HTR-8/SVneo (cell line): ENCODE measurements at regions not wholly inside any gene's neighbourhood (a gene's known extent, or its start where the extent isn't known, plus 50 kb on each side); places are given as distances from the start of the nearest gene placed in this dataset.

ENCODE experiments used
- DNase-seq: peaks from one replicate; pipeline ENCODE4 v3.0.0; 2011; ENCODE audit warnings: low spot score, mixed read lengths; ENCODE audit not compliant: insufficient read length
- FAIRE-seq: peaks from 2 replicates; lab custom pipeline; 2011; peaks lifted over from hg19 to GRCh38; lab: Jason Lieb, UNC

GRCh38 chr2:6218926-6219325 lies 526.7 kb downstream of the SOX11 start:
- no peak for FAIRE-seq
- no peak for DNase-seq

- no peak for DNase-seq
- no peak for FAIRE-seq
Observed at GRCh38 chr2:6219906-6220305, 527.7 kb downstream of the SOX11 start.

- DNase-seq (no peak), FAIRE-seq (no peak)
Observed at GRCh38 chr2:6222296-6222695, 530.1 kb downstream of the SOX11 start.

GRCh38 chr2:6224267-6224666 lies 532.1 kb downstream of the SOX11 start:
- DNase-seq = no peak
- FAIRE-seq = no peak

GRCh38 chr2:6228251-6228650 lies 536.1 kb downstream of the SOX11 start:
- FAIRE-seq = no peak
- DNase-seq = no peak

GRCh38 chr2:6231166-6231565 lies 539.0 kb downstream of the SOX11 start:
- no peak for DNase-seq
- no peak for FAIRE-seq

- FAIRE-seq (no peak), DNase-seq (no peak)
Observed at GRCh38 chr2:6233993-6234392, 541.8 kb downstream of the SOX11 start.

GRCh38 chr2:6234702-6235101 lies 542.5 kb downstream of the SOX11 start:
- DNase-seq (no peak), FAIRE-seq (no peak)

GRCh38 chr2:6236317-6236716 lies 544.1 kb downstream of the SOX11 start:
- FAIRE-seq (no peak), DNase-seq (no peak)

- DNase-seq (no peak), FAIRE-seq (no peak)
Observed at GRCh38 chr2:6237039-6237660, 545.0 kb downstream of the SOX11 start.

GRCh38 chr2:6249557-6249956 lies 557.4 kb downstream of the SOX11 start:
- FAIRE-seq (no peak), DNase-seq (no peak)

- no peak for DNase-seq
- FAIRE-seq = no peak
Observed at GRCh38 chr2:6254441-6254840, 562.3 kb downstream of the SOX11 start.

- no peak for FAIRE-seq
- DNase-seq = no peak
Observed at GRCh38 chr2:6264198-6264597, 572.0 kb downstream of the SOX11 start.

GRCh38 chr2:6281524-6281923 lies 584.2 kb downstream of the CMPK2 start:
- DNase-seq = no peak
- no peak for FAIRE-seq

GRCh38 chr2:6283259-6283658 lies 582.4 kb downstream of the CMPK2 start:
- no peak for DNase-seq
- peak; percentile 13 for FAIRE-seq

- FAIRE-seq (no peak), DNase-seq (no peak)
Observed at GRCh38 chr2:6287406-6287805, 578.3 kb downstream of the CMPK2 start.

GRCh38 chr2:6288791-6289190 lies 576.9 kb downstream of the CMPK2 start:
- DNase-seq (no peak), FAIRE-seq (no peak)

GRCh38 chr2:6290217-6291015 lies 575.3 kb downstream of the CMPK2 start:
- FAIRE-seq = no peak
- no peak for DNase-seq

GRCh38 chr2:6294791-6295190 lies 570.9 kb downstream of the CMPK2 start:
- no peak for FAIRE-seq
- DNase-seq = no peak

GRCh38 chr2:6297238-6297637 lies 568.5 kb downstream of the CMPK2 start:
- no peak for DNase-seq
- FAIRE-seq = no peak

- DNase-seq = no peak
- FAIRE-seq = no peak
Observed at GRCh38 chr2:6301426-6301825, 564.3 kb downstream of the CMPK2 start.

GRCh38 chr2:6308986-6309385 lies 556.7 kb downstream of the CMPK2 start:
- DNase-seq = no peak
- FAIRE-seq = no peak
